A549 (cell line): ENCODE measurements at regions not wholly inside any gene's neighbourhood (a gene's known extent, or its start where the extent isn't known, plus 50 kb on each side); places are given as distances from the start of the nearest gene placed in this dataset.

ENCODE experiments used
- ATAC-seq, 2 experiments: fragments of 200-7000 bp in 1 of 2; fragments of >200 bp in 1 of 2; cut with Nextera tagmentation in 1 of 2; cut with Tn5 transposase in 1 of 2; 3 replicates each; pipeline versions ENCODE4 v1.8.0 to v1.9.1; 2018 to 2020; ENCODE audit warnings: mild to moderate bottlenecking in 1 of 2, moderate library complexity in 1 of 2
- CTCF ChIA-PET: fragments of 300-600 bp; sonication (Branson Sonifier 250); formaldehyde crosslinking; extraction: SDS; loops from one replicate; lab custom pipeline; 2021; ENCODE audit warnings: antibody characterized with exemption, inconsistent platforms; lab: Yijun Ruan, JAX
- POLR2A ChIA-PET: fragments of 350-600 bp; formaldehyde crosslinking; extraction: SDS; loops from one replicate; lab custom pipeline; 2021; ENCODE audit warnings: antibody characterized with exemption, inconsistent platforms; lab: Yijun Ruan, JAX
- DNase-seq, 2 experiments: peaks; one replicate each; pipeline versions ENCODE4 v3.0.0 to v3.0.0-alpha.2; 2011 to 2016; ENCODE audit warnings: low read depth in 1 of 2, low spot score in 1 of 2
- FAIRE-seq: peaks from 2 replicates; lab custom pipeline; 2011; peaks lifted over from hg19 to GRCh38; lab: Jason Lieb, UNC
- H3K27ac ChIP-seq, 2 experiments: fragments of >200 bp; sonication (Bioruptor Twin); formaldehyde crosslinking; 3 replicates each; pipeline ENCODE4 v1.5.1; 2016 to 2017
- H3K4me1 ChIP-seq: fragments of >200 bp; sonication (Bioruptor Twin); formaldehyde crosslinking; 3 replicates; pipeline ENCODE4 v1.6.1; 2016
- H3K4me2 ChIP-seq: fragments of >200 bp; sonication (Bioruptor Twin); formaldehyde crosslinking; 3 replicates; pipeline ENCODE4 v1.6.1; 2016
- H3K4me3 ChIP-seq: fragments of >200 bp; sonication (Bioruptor Twin); formaldehyde crosslinking; 3 replicates; pipeline ENCODE4 v1.5.1; 2016
- H3K9me3 ChIP-seq: fragments of >200 bp; sonication (Bioruptor Twin); formaldehyde crosslinking; 3 replicates; pipeline ENCODE4 v1.6.1; 2016
- ATOH8 ChIP-seq: fragments of 250-450 bp; sonication (Bioruptor Pico); IDR thresholded peaks from 2 replicates; pipeline ENCODE4 v1.5.0; 2020; ENCODE audit warnings: low read depth, mild to moderate bottlenecking, moderate library complexity
- BHLHE40 ChIP-seq: IDR thresholded peaks from 2 replicates; pipeline ENCODE4 v1.6.1; 2012; ENCODE audit warnings: low read depth, low read length, inconsistent platforms
- CBX2 ChIP-seq: fragments of 200-600 bp; sonication (generic); IDR thresholded peaks from 2 replicates; pipeline ENCODE4 v1.6.1; 2016; ENCODE audit warnings: low read depth, mild to moderate bottlenecking, borderline replicate concordance
- CBX8 ChIP-seq: fragments of 200-600 bp; sonication (generic); IDR thresholded peaks from 2 replicates; pipeline ENCODE4 v1.6.1; 2016
- CHD2 ChIP-seq: fragments of 150-350 bp; IDR thresholded peaks from 2 replicates; pipeline ENCODE4 v1.6.1; 2014; ENCODE audit warnings: low read length; ENCODE audit not compliant: partially characterized antibody
- EHF ChIP-seq: fragments of 250-450 bp; sonication (Bioruptor Pico); IDR thresholded peaks from 2 replicates; pipeline ENCODE4 v1.5.0; 2020; ENCODE audit warnings: mild to moderate bottlenecking
- ESRRA ChIP-seq: fragments of 150-350 bp; IDR thresholded peaks from 2 replicates; pipeline ENCODE4 v1.6.1; 2014; ENCODE audit warnings: mild to moderate bottlenecking, low read length, borderline replicate concordance
- FOSB ChIP-seq: fragments of 250-450 bp; sonication (Bioruptor Pico); IDR thresholded peaks from 2 replicates; pipeline ENCODE4 v1.5.0; 2020; ENCODE audit warnings: mild to moderate bottlenecking, moderate library complexity
- HEYL ChIP-seq: fragments of 250-450 bp; sonication (Bioruptor Pico); IDR thresholded peaks from 2 replicates; pipeline ENCODE4 v1.8.0; 2021; ENCODE audit warnings: mild to moderate bottlenecking, moderate library complexity
- HOXA7 ChIP-seq: fragments of 250-450 bp; sonication (Bioruptor Pico); IDR thresholded peaks from 2 replicates; pipeline ENCODE4 v1.5.0; 2020; ENCODE audit warnings: mild to moderate bottlenecking, moderate library complexity
- HOXB13 ChIP-seq: fragments of 250-450 bp; sonication (Bioruptor Pico); IDR thresholded peaks from 2 replicates; pipeline ENCODE4 v1.5.0; 2020; ENCODE audit warnings: low read depth, mild to moderate bottlenecking, moderate library complexity
- KDM5A ChIP-seq: fragments of 200-600 bp; sonication (generic); IDR thresholded peaks from 2 replicates; pipeline ENCODE4 v1.6.1; 2016; ENCODE audit warnings: antibody characterized with exemption, mild to moderate bottlenecking
- MAFK ChIP-seq: fragments of 450-650 bp; IDR thresholded peaks from 2 replicates; pipeline ENCODE4 v1.6.1; 2014; ENCODE audit not compliant: partially characterized antibody
- MAZ ChIP-seq: fragments of 150-350 bp; IDR thresholded peaks from 2 replicates; pipeline ENCODE4 v1.6.1; 2014; ENCODE audit warnings: antibody characterized with exemption, low read depth, low read length, borderline replicate concordance
- MYC ChIP-seq: IDR thresholded peaks from 2 replicates; pipeline ENCODE4 v1.6.1; 2012; ENCODE audit warnings: mild to moderate bottlenecking, inconsistent platforms, low read length, improper control_type of control experiment, borderline replicate concordance
- NPAS2 ChIP-seq: fragments of 250-450 bp; sonication (Bioruptor Pico); IDR thresholded peaks from 2 replicates; pipeline ENCODE4 v1.8.0; 2022; ENCODE audit warnings: mild to moderate bottlenecking, moderate library complexity, borderline replicate concordance
- POLR2A ChIP-seq: IDR thresholded peaks from 2 replicates; pipeline ENCODE4 v1.6.1; 2012; ENCODE audit warnings: mild to moderate bottlenecking, low read length
- POLR2AphosphoS2 ChIP-seq: conservative IDR thresholded peaks from 2 replicates; pipeline ENCODE4 v1.6.1; 2012; ENCODE audit warnings: low read length, improper control_type of control experiment, inconsistent platforms
- RCOR1 ChIP-seq: fragments of 150-350 bp; IDR thresholded peaks from 2 replicates; pipeline ENCODE4 v1.6.1; 2014; ENCODE audit warnings: antibody characterized with exemption, low read length, low read depth
- RFX5 ChIP-seq: fragments of 450-650 bp; IDR thresholded peaks from 2 replicates; pipeline ENCODE4 v1.7.1; 2014; ENCODE audit warnings: antibody characterized with exemption, mild to moderate bottlenecking, moderate library complexity
- RNF2 ChIP-seq: fragments of 200-600 bp; sonication (generic); IDR thresholded peaks from 2 replicates; pipeline ENCODE4 v1.6.1; 2016; ENCODE audit warnings: low read depth, mild to moderate bottlenecking, antibody characterized with exemption, moderate library complexity, borderline replicate concordance
- TFCP2L1 ChIP-seq: fragments of 250-450 bp; sonication (Bioruptor Pico); IDR thresholded peaks from 2 replicates; pipeline ENCODE4 v1.5.0; 2021; ENCODE audit warnings: mild to moderate bottlenecking
- TP53 ChIP-seq: fragments of 250-450 bp; sonication (Bioruptor Pico); IDR thresholded peaks from 2 replicates; pipeline ENCODE4 v1.5.0; 2021; ENCODE audit warnings: mild to moderate bottlenecking, moderate library complexity
- ZFP36 ChIP-seq: fragments of 450-650 bp; IDR thresholded peaks from 2 replicates; pipeline ENCODE4 v1.6.1; 2014; ENCODE audit warnings: borderline replicate concordance; ENCODE audit not compliant: partially characterized antibody
- ZSCAN20 ChIP-seq: fragments of 250-450 bp; sonication (Bioruptor Pico); IDR thresholded peaks from 2 replicates; pipeline ENCODE4 v1.8.0; 2022; ENCODE audit warnings: mild to moderate bottlenecking, moderate library complexity
- WGBS: methylation state at CpG from one replicate; pipeline ENCODE4 v1.1.6; 2017; ENCODE audit errors: missing lambda C conversion rate; 5-methylcytosine and 5-hydroxymethylcytosine counted together
- TF ChIP-seq, protein P1 (sequence below): IDR thresholded peaks from 2 replicates; pipeline ENCODE4 v1.6.1; 2012; ENCODE audit warnings: low read depth, borderline replicate concordance
- TF ChIP-seq, protein P2 (sequence below): fragments of >200 bp; sonication (Bioruptor Twin); formaldehyde crosslinking; IDR thresholded peaks from 3 replicates; pipeline ENCODE4 v1.5.1; 2016

- no peak for TF ChIP-seq CBX2
- TF ChIP-seq, protein P1, sequence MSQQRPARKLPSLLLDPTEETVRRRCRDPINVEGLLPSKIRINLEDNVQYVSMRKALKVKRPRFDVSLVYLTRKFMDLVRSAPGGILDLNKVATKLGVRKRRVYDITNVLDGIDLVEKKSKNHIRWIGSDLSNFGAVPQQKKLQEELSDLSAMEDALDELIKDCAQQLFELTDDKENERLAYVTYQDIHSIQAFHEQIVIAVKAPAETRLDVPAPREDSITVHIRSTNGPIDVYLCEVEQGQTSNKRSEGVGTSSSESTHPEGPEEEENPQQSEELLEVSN, result no peak
- no peak for TF ChIP-seq ATOH8
- no peak for TF ChIP-seq BHLHE40
- TF ChIP-seq ZFP36, result no peak
- no peak for TF ChIP-seq POLR2A
- TF ChIP-seq NPAS2 (CRISPR knock-in tag), result no peak
- TF ChIP-seq TP53, result no peak
- TF ChIP-seq TFCP2L1, result no peak
- TF ChIP-seq POLR2AphosphoS2, result no peak
- no peak for TF ChIP-seq HOXB13
- TF ChIP-seq, all 56 proteins: peak for 0
- FAIRE-seq (no peak), DNase-seq (no peak), ATAC-seq (no peak)
- H3K4me1 ChIP-seq, result no peaks in the 10 kb centered on the region
- H3K4me3 ChIP-seq, result no peak overlapping the region
- 53% methylated on average over 5 of the region's 5 CpGs for WGBS
- no peak overlapping the region for H3K27ac ChIP-seq
- CTCF ChIA-PET, result interaction anchor here (0.6 kb wide), 1 partner anchor 48 kb away, joined by 5 read pairs; no protein-coding TSS in a partner anchor
- H3K4me2 ChIP-seq, result no peak overlapping the region
- POLR2A ChIA-PET, result no interaction called here
- no peaks in the 10 kb centered on the region for H3K9me3 ChIP-seq
Observed at GRCh38 chr11:33515347-33515746, 185.3 kb downstream of the C11orf91 start.

GRCh38 chr11:33514079-33514925, 186.3 kb downstream of the C11orf91 start:
- ChIA-PET CTCF (interaction anchor here (0.6 kb wide), 1 partner anchor 49 kb away, joined by 5 read pairs; no protein-coding TSS in a partner anchor), POLR2A (no interaction called here)
- ATAC-seq (no peak), FAIRE-seq (no peak), DNase-seq (no peak)
- no peak overlapping the region for H3K4me2 ChIP-seq
- no peak overlapping the region for H3K27ac ChIP-seq
- 67% methylated on average over 6 of the region's 6 CpGs for WGBS
- H3K4me3 ChIP-seq, result no peak overlapping the region
- H3K4me1 ChIP-seq, result no peaks in the 10 kb centered on the region
- no peaks in the 10 kb centered on the region for H3K9me3 ChIP-seq
- TF ChIP-seq CBX2 (no peak), MAFK (peak; percentile 61), HEYL (CRISPR knock-in tag) (no peak), MAZ (no peak), POLR2A (no peak)

GRCh38 chr11:33509632-33510031, 191.0 kb downstream of the C11orf91 start:
- POLR2A ChIA-PET, result no interaction called here
- TF ChIP-seq MYC (no peak), RCOR1 (no peak), EHF (CRISPR knock-in tag) (no peak), MAZ (no peak), RFX5 (no peak), CHD2 (no peak), FOSB (CRISPR knock-in tag) (no peak), ZSCAN20 (CRISPR knock-in tag) (no peak), ESRRA (no peak), KDM5A (no peak), RNF2 (no peak), HOXA7 (CRISPR knock-in tag) (no peak), CBX8 (no peak)
- TF ChIP-seq, protein P2, sequence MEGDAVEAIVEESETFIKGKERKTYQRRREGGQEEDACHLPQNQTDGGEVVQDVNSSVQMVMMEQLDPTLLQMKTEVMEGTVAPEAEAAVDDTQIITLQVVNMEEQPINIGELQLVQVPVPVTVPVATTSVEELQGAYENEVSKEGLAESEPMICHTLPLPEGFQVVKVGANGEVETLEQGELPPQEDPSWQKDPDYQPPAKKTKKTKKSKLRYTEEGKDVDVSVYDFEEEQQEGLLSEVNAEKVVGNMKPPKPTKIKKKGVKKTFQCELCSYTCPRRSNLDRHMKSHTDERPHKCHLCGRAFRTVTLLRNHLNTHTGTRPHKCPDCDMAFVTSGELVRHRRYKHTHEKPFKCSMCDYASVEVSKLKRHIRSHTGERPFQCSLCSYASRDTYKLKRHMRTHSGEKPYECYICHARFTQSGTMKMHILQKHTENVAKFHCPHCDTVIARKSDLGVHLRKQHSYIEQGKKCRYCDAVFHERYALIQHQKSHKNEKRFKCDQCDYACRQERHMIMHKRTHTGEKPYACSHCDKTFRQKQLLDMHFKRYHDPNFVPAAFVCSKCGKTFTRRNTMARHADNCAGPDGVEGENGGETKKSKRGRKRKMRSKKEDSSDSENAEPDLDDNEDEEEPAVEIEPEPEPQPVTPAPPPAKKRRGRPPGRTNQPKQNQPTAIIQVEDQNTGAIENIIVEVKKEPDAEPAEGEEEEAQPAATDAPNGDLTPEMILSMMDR, result no peak
- 74% methylated on average over 3 of the region's 3 CpGs for WGBS
- DNase-seq (no peak), FAIRE-seq (no peak), ATAC-seq (no peak)
- no peak overlapping the region for H3K4me2 ChIP-seq
- H3K4me3 ChIP-seq, result no peak overlapping the region
- no peak overlapping the region for H3K27ac ChIP-seq
- H3K4me1 ChIP-seq, result no peaks in the 10 kb centered on the region
- no peaks in the 10 kb centered on the region for H3K9me3 ChIP-seq
- CTCF ChIA-PET, result no interaction called here
